AG04449 (cell line): ENCODE measurements at regions not wholly inside any gene's neighbourhood (a gene's known extent, or its start where the extent isn't known, plus 50 kb on each side); places are given as distances from the start of the nearest gene placed in this dataset.
"Not testable (repeated sequence)": the region's sequence is repeated elsewhere in the genome, so short reads cannot be mapped to it uniquely, and the experiment has no call there.

ENCODE experiments used
- CTCF ChIA-PET: fragments of 350-600 bp; formaldehyde crosslinking; extraction: SDS; loops from one replicate; lab custom pipeline; 2021; ENCODE audit warnings: antibody characterized with exemption; lab: Yijun Ruan, JAX
- POLR2A ChIA-PET: fragments of 400-600, 350-600 bp; formaldehyde crosslinking; extraction: SDS; loops from one replicate; lab custom pipeline; 2020; ENCODE audit warnings: antibody characterized with exemption, inconsistent platforms; lab: Yijun Ruan, JAX
- DNase-seq: peaks from one replicate; pipeline ENCODE4 v3.0.0-alpha.2; 2010; ENCODE audit warnings: low read depth, low spot score
- H3K4me3 ChIP-seq: 2 replicates; pipeline ENCODE4 v1.5.1; 2011; ENCODE audit warnings: low read depth, mild to moderate bottlenecking, control low read depth, low read length
- CTCF ChIP-seq: IDR thresholded peaks from one replicate; pipeline ENCODE4 v1.5.1; 2011; ENCODE audit warnings: mild to moderate bottlenecking, moderate library complexity, low read length, control low read depth, inconsistent platforms; ENCODE audit not compliant: insufficient read depth; ENCODE audit errors: missing control alignments

GRCh38 chr18:34386803-34387202, 162.1 kb upstream of the NOL4 start:
- TF ChIP-seq CTCF = no peak
- H3K4me3 ChIP-seq = no peak overlapping the region
- DNase-seq = no peak
- ChIA-PET POLR2A (no interaction called here), CTCF (no interaction called here)

GRCh38 chr18:34397286-34397896, 172.7 kb upstream of the NOL4 start:
- no peak for DNase-seq
- TF ChIP-seq CTCF = no peak
- ChIA-PET POLR2A (no interaction called here), CTCF (no interaction called here)
- H3K4me3 ChIP-seq = no peak overlapping the region

- ChIA-PET CTCF (no interaction called here), POLR2A (no interaction called here)
- no peak for TF ChIP-seq CTCF
- DNase-seq = no peak
- no peak overlapping the region for H3K4me3 ChIP-seq
Measured at GRCh38 chr18:34399892-34400291, 175.2 kb upstream of the NOL4 start.

GRCh38 chr18:34400834-34401233, 176.1 kb upstream of the NOL4 start:
- ChIA-PET CTCF (no interaction called here), POLR2A (no interaction called here)
- H3K4me3 ChIP-seq = no peak overlapping the region
- TF ChIP-seq CTCF = no peak
- DNase-seq = no peak

- ChIA-PET CTCF (no interaction called here), POLR2A (no interaction called here)
- DNase-seq = no peak
- H3K4me3 ChIP-seq = no peak overlapping the region
- no peak for TF ChIP-seq CTCF
Measured at GRCh38 chr18:34401775-34402174, 177.1 kb upstream of the NOL4 start.

- POLR2A ChIA-PET, CTCF ChIA-PET, H3K4me3 ChIP-seq, DNase-seq: not testable (repeated sequence)
Measured at GRCh38 chr18:34407471-34407870, 182.8 kb upstream of the NOL4 start.

- no peak for TF ChIP-seq CTCF
- no peak for DNase-seq
- ChIA-PET CTCF (no interaction called here), POLR2A (no interaction called here)
- H3K4me3 ChIP-seq = no peak overlapping the region
Measured at GRCh38 chr18:34411952-34412351, 187.2 kb upstream of the NOL4 start.
